BE2C (cell line): ENCODE measurements at regions not wholly inside any gene's neighbourhood (a gene's known extent, or its start where the extent isn't known, plus 50 kb on each side); places are given as distances from the start of the nearest gene placed in this dataset.

ENCODE experiments used
- DNase-seq: peaks from one replicate; pipeline ENCODE4 v3.0.0-alpha.2; 2020
- H3K27me3 ChIP-seq: fragments of 250-450 bp; sonication (Bioruptor Pico); 2 replicates; pipeline ENCODE4 v1.5.1; 2020; ENCODE audit warnings: mild to moderate bottlenecking
- H3K36me3 ChIP-seq: fragments of 250-450 bp; sonication (Bioruptor Pico); 2 replicates; pipeline ENCODE4 v1.5.1; 2020; ENCODE audit warnings: mild to moderate bottlenecking
- H3K4me1 ChIP-seq: fragments of 250-450 bp; sonication (Bioruptor Pico); 2 replicates; pipeline ENCODE4 v1.5.1; 2020
- H3K4me3 ChIP-seq: 2 replicates; pipeline ENCODE4 v1.5.1; 2011; ENCODE audit warnings: low read depth, low read length
- H3K9me3 ChIP-seq: fragments of 250-450 bp; sonication (Bioruptor Pico); 2 replicates; pipeline ENCODE4 v1.5.1; 2020
- CTCF ChIP-seq: IDR thresholded peaks from 2 replicates; pipeline ENCODE4 v1.5.1; 2012; ENCODE audit warnings: mild to moderate bottlenecking, low read depth, low read length

GRCh38 chr14:76647697-76648298 is 113.5 kb upstream of the VASH1 start:
- H3K4me3 ChIP-seq, result no peak overlapping the region
- peak; percentile 95 for TF ChIP-seq CTCF
- no peaks in the 10 kb centered on the region for H3K9me3 ChIP-seq
- H3K27me3 ChIP-seq, result peaks cover 3% of the 10 kb centered on the region; the same call in 1 of the 2 replicates
- H3K36me3 ChIP-seq, result no peaks in the 10 kb centered on the region
- H3K4me1 ChIP-seq, result no peaks in the 10 kb centered on the region
- DNase-seq, result peak; percentile 45

- DNase-seq, result peak; percentile 8
- H3K4me3 ChIP-seq, result no peak overlapping the region
- peaks cover 4% of the 10 kb centered on the region; the same call in 1 of the 2 replicates for H3K27me3 ChIP-seq
- H3K4me1 ChIP-seq, result no peaks in the 10 kb centered on the region
- no peaks in the 10 kb centered on the region for H3K36me3 ChIP-seq
- TF ChIP-seq CTCF, result no peak
- no peaks in the 10 kb centered on the region for H3K9me3 ChIP-seq
Measured at GRCh38 chr14:76651410-76652055, 109.7 kb upstream of the VASH1 start.

GRCh38 chr14:76653875-76654572 is 107.2 kb upstream of the VASH1 start:
- peaks cover 4% of the 10 kb centered on the region; the same call in 1 of the 2 replicates for H3K27me3 ChIP-seq
- no peaks in the 10 kb centered on the region for H3K4me1 ChIP-seq
- H3K4me3 ChIP-seq, result no peak overlapping the region
- no peak for DNase-seq
- no peaks in the 10 kb centered on the region for H3K36me3 ChIP-seq
- TF ChIP-seq CTCF, result no peak
- H3K9me3 ChIP-seq, result no peaks in the 10 kb centered on the region

GRCh38 chr14:76654573-76655108 is 106.6 kb upstream of the VASH1 start:
- Histone ChIP-seq H3K27me3 (peaks cover 4% of the 10 kb centered on the region; the same call in 1 of the 2 replicates), H3K9me3 (no peaks in the 10 kb centered on the region), H3K4me3 (no peak overlapping the region), H3K36me3 (no peaks in the 10 kb centered on the region), H3K4me1 (no peaks in the 10 kb centered on the region)
- no peak for TF ChIP-seq CTCF
- DNase-seq, result no peak

GRCh38 chr14:76655331-76655730 is 105.9 kb upstream of the VASH1 start:
- peaks cover 4% of the 10 kb centered on the region; the same call in 1 of the 2 replicates for H3K27me3 ChIP-seq
- no peak for TF ChIP-seq CTCF
- H3K4me1 ChIP-seq, result no peaks in the 10 kb centered on the region
- DNase-seq, result no peak
- no peaks in the 10 kb centered on the region for H3K36me3 ChIP-seq
- no peaks in the 10 kb centered on the region for H3K9me3 ChIP-seq
- H3K4me3 ChIP-seq, result no peak overlapping the region
